ENCODE measurements at regions not wholly inside any gene's neighbourhood (a gene's known extent, or its start where the extent isn't known, plus 50 kb on each side); places are given as distances from the start of the nearest gene placed in this dataset.

- Histone ChIP-seq H3K27me3 (ENCODE audit: insufficient read depth, insufficient read length) (no peaks in the 10 kb centered on the region), H3K36me3 (ENCODE audit: insufficient read depth, insufficient read length, low read length) (no peaks in the 10 kb centered on the region), H3K9me3 (ENCODE audit: insufficient read depth, low read length) (no peaks in the 10 kb centered on the region), H3K4me3 (ENCODE audit: insufficient read length, low read depth) (no peak overlapping the region), H3K4me1 (ENCODE audit: insufficient read depth, insufficient read length) (no peaks in the 10 kb centered on the region), H3K9ac (ENCODE audit: insufficient read length, low read depth) (no peak overlapping the region)
- TF ChIP-seq SUZ12 (IDR thresholded peaks at IDR 0.05; ENCODE audit: extremely low read depth, insufficient read depth, insufficient read length) (no peak), ZNF274 (IDR thresholded peaks at IDR 0.05; ENCODE audit: low read depth, low read length) (no peak)
- no peak for DNase-seq (ENCODE audit: low read depth, low spot score)
Observed at GRCh38 chr5:125549322-125549911, 803.0 kb upstream of the ZNF608 start.

GRCh38 chr5:125550274-125550673, 803.8 kb upstream of the ZNF608 start:
- TF ChIP-seq ZNF274 (IDR thresholded peaks at IDR 0.05; ENCODE audit: low read depth, low read length) (no peak), YY1 (IDR thresholded peaks at IDR 0.05; ENCODE audit: insufficient read depth, insufficient read length) (no peak), SUZ12 (IDR thresholded peaks at IDR 0.05; ENCODE audit: extremely low read depth, insufficient read depth, insufficient read length) (no peak)
- no peaks in the 10 kb centered on the region for H3K27me3 ChIP-seq (ENCODE audit: insufficient read depth, insufficient read length)
- H3K9ac ChIP-seq (ENCODE audit: insufficient read length, low read depth), result no peak overlapping the region
- H3K9me3 ChIP-seq (ENCODE audit: insufficient read depth, low read length), result no peaks in the 10 kb centered on the region
- no peaks in the 10 kb centered on the region for H3K4me1 ChIP-seq (ENCODE audit: insufficient read depth, insufficient read length)
- H3K4me3 ChIP-seq (ENCODE audit: insufficient read length, low read depth), result no peak overlapping the region
- H3K36me3 ChIP-seq (ENCODE audit: insufficient read depth, insufficient read length, low read length), result no peaks in the 10 kb centered on the region
- DNase-seq (ENCODE audit: low read depth, low spot score), result no peak

- Histone ChIP-seq H3K4me1 (ENCODE audit: insufficient read depth, insufficient read length) (no peaks in the 10 kb centered on the region), H3K4me3 (ENCODE audit: insufficient read length, low read depth) (no peak overlapping the region), H3K9ac (ENCODE audit: insufficient read length, low read depth) (no peak overlapping the region), H3K36me3 (ENCODE audit: insufficient read depth, insufficient read length, low read length) (no peaks in the 10 kb centered on the region), H3K9me3 (ENCODE audit: insufficient read depth, low read length) (no peaks in the 10 kb centered on the region), H3K27me3 (ENCODE audit: insufficient read depth, insufficient read length) (no peaks in the 10 kb centered on the region)
- TF ChIP-seq ZNF274 (IDR thresholded peaks at IDR 0.05; ENCODE audit: low read depth, low read length), result no peak
- no peak for TF ChIP-seq SUZ12 (IDR thresholded peaks at IDR 0.05; ENCODE audit: extremely low read depth, insufficient read depth, insufficient read length)
- DNase-seq (ENCODE audit: low read depth, low spot score), result no peak
Observed at GRCh38 chr5:125551246-125551645, 804.8 kb upstream of the ZNF608 start.

- Histone ChIP-seq H3K27me3 (ENCODE audit: insufficient read depth, insufficient read length) (no peaks in the 10 kb centered on the region), H3K4me1 (ENCODE audit: insufficient read depth, insufficient read length) (no peaks in the 10 kb centered on the region), H3K9ac (ENCODE audit: insufficient read length, low read depth) (no peak overlapping the region), H3K36me3 (ENCODE audit: insufficient read depth, insufficient read length, low read length) (no peaks in the 10 kb centered on the region), H3K9me3 (ENCODE audit: insufficient read depth, low read length) (no peaks in the 10 kb centered on the region), H3K4me3 (ENCODE audit: insufficient read length, low read depth) (no peak overlapping the region)
- no peak for DNase-seq (ENCODE audit: low read depth, low spot score)
- no peak for TF ChIP-seq YY1 (IDR thresholded peaks at IDR 0.05; ENCODE audit: insufficient read depth, insufficient read length)
- no peak for TF ChIP-seq SUZ12 (IDR thresholded peaks at IDR 0.05; ENCODE audit: extremely low read depth, insufficient read depth, insufficient read length)
- TF ChIP-seq ZNF274 (IDR thresholded peaks at IDR 0.05; ENCODE audit: low read depth, low read length), result no peak
Observed at GRCh38 chr5:125551797-125552196, 805.4 kb upstream of the ZNF608 start.

- no peak for TF ChIP-seq YY1 (IDR thresholded peaks at IDR 0.05; ENCODE audit: insufficient read depth, insufficient read length)
- TF ChIP-seq ZNF274 (IDR thresholded peaks at IDR 0.05; ENCODE audit: low read depth, low read length), result no peak
- no peak for TF ChIP-seq SUZ12 (IDR thresholded peaks at IDR 0.05; ENCODE audit: extremely low read depth, insufficient read depth, insufficient read length)
- DNase-seq (ENCODE audit: low read depth, low spot score), result no peak
- no peaks in the 10 kb centered on the region for H3K36me3 ChIP-seq (ENCODE audit: insufficient read depth, insufficient read length, low read length)
- no peak overlapping the region for H3K9ac ChIP-seq (ENCODE audit: insufficient read length, low read depth)
- H3K9me3 ChIP-seq (ENCODE audit: insufficient read depth, low read length), result no peaks in the 10 kb centered on the region
- H3K27me3 ChIP-seq (ENCODE audit: insufficient read depth, insufficient read length), result no peaks in the 10 kb centered on the region
- H3K4me3 ChIP-seq (ENCODE audit: insufficient read length, low read depth), result no peak overlapping the region
- no peaks in the 10 kb centered on the region for H3K4me1 ChIP-seq (ENCODE audit: insufficient read depth, insufficient read length)
Observed at GRCh38 chr5:125552486-125552885, 806.0 kb upstream of the ZNF608 start.

GRCh38 chr5:125554355-125554754, 807.9 kb upstream of the ZNF608 start:
- TF ChIP-seq SUZ12 (IDR thresholded peaks at IDR 0.05; ENCODE audit: extremely low read depth, insufficient read depth, insufficient read length) (no peak), YY1 (IDR thresholded peaks at IDR 0.05; ENCODE audit: insufficient read depth, insufficient read length) (no peak), ZNF274 (IDR thresholded peaks at IDR 0.05; ENCODE audit: low read depth, low read length) (no peak)
- Histone ChIP-seq H3K9me3 (ENCODE audit: insufficient read depth, low read length) (no peaks in the 10 kb centered on the region), H3K36me3 (ENCODE audit: insufficient read depth, insufficient read length, low read length) (no peaks in the 10 kb centered on the region), H3K4me3 (ENCODE audit: insufficient read length, low read depth) (no peak overlapping the region), H3K27me3 (ENCODE audit: insufficient read depth, insufficient read length) (no peaks in the 10 kb centered on the region), H3K9ac (ENCODE audit: insufficient read length, low read depth) (no peak overlapping the region), H3K4me1 (ENCODE audit: insufficient read depth, insufficient read length) (no peaks in the 10 kb centered on the region)
- no peak for DNase-seq (ENCODE audit: low read depth, low spot score)

- TF ChIP-seq ZNF274 (IDR thresholded peaks at IDR 0.05; ENCODE audit: low read depth, low read length) (no peak), SUZ12 (IDR thresholded peaks at IDR 0.05; ENCODE audit: extremely low read depth, insufficient read depth, insufficient read length) (no peak), YY1 (IDR thresholded peaks at IDR 0.05; ENCODE audit: insufficient read depth, insufficient read length) (no peak)
Observed at GRCh38 chr5:125555591-125555990, 809.2 kb upstream of the ZNF608 start.

More at GRCh38 chr5:125555591-125555990, 809.2 kb upstream of the ZNF608 start:
- no peaks in the 10 kb centered on the region for H3K27me3 ChIP-seq (ENCODE audit: insufficient read depth, insufficient read length)
- H3K4me3 ChIP-seq (ENCODE audit: insufficient read length, low read depth), result no peak overlapping the region
- no peaks in the 10 kb centered on the region for H3K4me1 ChIP-seq (ENCODE audit: insufficient read depth, insufficient read length)
- H3K9ac ChIP-seq (ENCODE audit: insufficient read length, low read depth), result no peak overlapping the region
- no peaks in the 10 kb centered on the region for H3K9me3 ChIP-seq (ENCODE audit: insufficient read depth, low read length)
- no peak for DNase-seq (ENCODE audit: low read depth, low spot score)
- no peaks in the 10 kb centered on the region for H3K36me3 ChIP-seq (ENCODE audit: insufficient read depth, insufficient read length, low read length)
